ENCODE measurements at regions not wholly inside any gene's neighbourhood (a gene's known extent, or its start where the extent isn't known, plus 50 kb on each side); places are given as distances from the start of the nearest gene placed in this dataset.

GRCh38 chr2:221997100-221997499 lies 301.7 kb downstream of the PAX3 start:
- TF ChIP-seq CTCF (conservative IDR thresholded peaks at IDR 0.05; ENCODE audit: low read depth in 2 of 2) (no peak), EZH2 (IDR thresholded peaks at IDR 0.05; ENCODE audit: low read depth, unreplicated experiment) (no peak), REST (IDR thresholded peaks at IDR 0.05; ENCODE audit: unreplicated experiment) (no peak), STAT1 (IDR thresholded peaks at IDR 0.05; ENCODE audit: unreplicated experiment) (no peak), CREB1 (CRISPR knock-in tag; IDR thresholded peaks at IDR 0.05; ENCODE audit: low read depth) (no peak), EZH2phosphoT487 (IDR thresholded peaks at IDR 0.05; ENCODE audit: unreplicated experiment) (no peak), POLR2AphosphoS5 (IDR thresholded peaks at IDR 0.05; ENCODE audit: low read depth) (no peak), ZNF114 (CRISPR knock-in tag; IDR thresholded peaks at IDR 0.05) (no peak), JUNB (IDR thresholded peaks at IDR 0.05; ENCODE audit: unreplicated experiment) (no peak), ETS1 (IDR thresholded peaks at IDR 0.05) (no peak), NANOG (IDR thresholded peaks at IDR 0.05; ENCODE audit: borderline replicate concordance) (no peak)
